ENCODE measurements at regions not wholly inside any gene's neighbourhood (a gene's known extent, or its start where the extent isn't known, plus 50 kb on each side); places are given as distances from the start of the nearest gene placed in this dataset.
"Not testable (repeated sequence)": the region's sequence is repeated elsewhere in the genome, so short reads cannot be mapped to it uniquely, and the experiment has no call there.

DNA sequence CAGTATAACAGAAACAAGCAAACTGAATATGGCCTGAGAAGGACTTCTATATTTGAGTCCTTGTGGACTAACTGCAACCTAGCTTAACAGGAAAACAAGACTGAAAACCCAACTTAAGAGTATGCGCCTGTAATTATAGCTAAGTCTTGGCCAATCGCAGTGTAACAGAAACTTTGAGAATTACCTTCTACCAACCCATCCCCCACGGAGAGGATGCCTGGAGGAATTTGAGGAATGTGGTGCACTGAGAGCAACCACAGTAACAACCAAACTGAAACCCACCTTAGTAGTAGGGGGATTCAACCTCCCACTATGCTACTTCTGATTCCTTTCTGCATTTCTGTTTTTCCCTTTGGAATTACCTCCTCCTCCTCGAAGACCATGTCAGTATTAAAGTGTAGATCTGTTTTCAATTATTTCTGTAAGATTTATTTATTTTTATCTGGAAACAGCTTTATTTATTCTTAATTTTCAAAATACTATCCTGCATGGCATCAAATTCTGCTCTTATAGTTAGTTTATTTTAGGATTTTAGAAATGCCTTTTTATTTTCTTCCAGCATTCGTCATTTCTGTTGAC lies 393.6 kb downstream of the KCNA4 start:
- TF ChIP-seq, protein P1, sequence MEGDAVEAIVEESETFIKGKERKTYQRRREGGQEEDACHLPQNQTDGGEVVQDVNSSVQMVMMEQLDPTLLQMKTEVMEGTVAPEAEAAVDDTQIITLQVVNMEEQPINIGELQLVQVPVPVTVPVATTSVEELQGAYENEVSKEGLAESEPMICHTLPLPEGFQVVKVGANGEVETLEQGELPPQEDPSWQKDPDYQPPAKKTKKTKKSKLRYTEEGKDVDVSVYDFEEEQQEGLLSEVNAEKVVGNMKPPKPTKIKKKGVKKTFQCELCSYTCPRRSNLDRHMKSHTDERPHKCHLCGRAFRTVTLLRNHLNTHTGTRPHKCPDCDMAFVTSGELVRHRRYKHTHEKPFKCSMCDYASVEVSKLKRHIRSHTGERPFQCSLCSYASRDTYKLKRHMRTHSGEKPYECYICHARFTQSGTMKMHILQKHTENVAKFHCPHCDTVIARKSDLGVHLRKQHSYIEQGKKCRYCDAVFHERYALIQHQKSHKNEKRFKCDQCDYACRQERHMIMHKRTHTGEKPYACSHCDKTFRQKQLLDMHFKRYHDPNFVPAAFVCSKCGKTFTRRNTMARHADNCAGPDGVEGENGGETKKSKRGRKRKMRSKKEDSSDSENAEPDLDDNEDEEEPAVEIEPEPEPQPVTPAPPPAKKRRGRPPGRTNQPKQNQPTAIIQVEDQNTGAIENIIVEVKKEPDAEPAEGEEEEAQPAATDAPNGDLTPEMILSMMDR (conservative IDR thresholded peaks at IDR 0.05; ENCODE audit: low read depth, low read length) = no peak
- H3K4me3 ChIP-seq (ENCODE audit: low read length) = no peak overlapping the region
- DNase-seq (ENCODE audit: low read depth) = no peak

DNA sequence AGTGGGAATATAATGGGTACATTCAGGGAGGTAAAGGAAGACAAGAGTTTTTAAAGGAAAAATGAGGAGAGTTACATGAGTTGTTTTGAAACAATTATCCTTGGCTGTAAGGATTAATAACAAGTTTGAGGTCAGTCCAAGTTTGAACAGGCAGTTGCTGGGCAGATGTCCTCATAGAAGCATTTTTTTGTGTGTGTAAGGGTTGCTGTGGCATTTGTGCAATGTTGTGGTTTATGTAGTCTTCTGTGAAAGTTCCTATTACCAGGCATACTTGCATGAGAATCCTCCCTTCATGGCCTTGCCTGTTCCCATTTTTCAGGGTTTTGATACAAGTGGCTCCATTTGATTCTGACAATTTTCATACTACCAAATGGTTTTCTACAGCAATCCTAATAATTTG lies 400.2 kb downstream of the KCNA4 start:
- DNase-seq (ENCODE audit: low read depth) = peak; percentile 43
- TF ChIP-seq, protein P1 (conservative IDR thresholded peaks at IDR 0.05; ENCODE audit: low read depth, low read length) = no peak

DNA sequence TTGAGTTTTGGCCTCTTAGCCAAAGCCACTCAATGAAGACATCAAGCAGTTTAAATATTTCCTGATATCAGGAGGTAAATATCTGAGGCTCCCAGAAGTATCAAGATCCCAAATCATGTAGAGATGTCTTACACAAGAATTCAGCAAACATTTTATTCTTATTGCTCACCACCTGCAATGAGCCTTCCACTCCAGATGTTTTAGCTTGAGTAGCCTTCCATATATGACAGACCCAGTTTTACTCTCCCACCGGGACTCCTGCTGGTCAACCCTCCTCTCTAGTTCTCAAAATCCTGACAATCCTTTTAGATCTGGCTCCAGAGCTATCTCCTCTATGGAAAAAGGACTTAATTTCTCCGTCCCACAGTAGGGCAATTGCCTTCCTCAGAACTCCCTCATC lies 404.4 kb downstream of the KCNA4 start:
- H3K4me3 ChIP-seq (ENCODE audit: low read length) = no peak overlapping the region
- DNase-seq (ENCODE audit: low read depth) = no peak
- TF ChIP-seq, protein P1 (conservative IDR thresholded peaks at IDR 0.05; ENCODE audit: low read depth, low read length) = no peak

More for the DNA sequence above, 400.2 kb downstream of the KCNA4 start:
- no peak overlapping the region for H3K4me3 ChIP-seq (ENCODE audit: low read length)

DNA sequence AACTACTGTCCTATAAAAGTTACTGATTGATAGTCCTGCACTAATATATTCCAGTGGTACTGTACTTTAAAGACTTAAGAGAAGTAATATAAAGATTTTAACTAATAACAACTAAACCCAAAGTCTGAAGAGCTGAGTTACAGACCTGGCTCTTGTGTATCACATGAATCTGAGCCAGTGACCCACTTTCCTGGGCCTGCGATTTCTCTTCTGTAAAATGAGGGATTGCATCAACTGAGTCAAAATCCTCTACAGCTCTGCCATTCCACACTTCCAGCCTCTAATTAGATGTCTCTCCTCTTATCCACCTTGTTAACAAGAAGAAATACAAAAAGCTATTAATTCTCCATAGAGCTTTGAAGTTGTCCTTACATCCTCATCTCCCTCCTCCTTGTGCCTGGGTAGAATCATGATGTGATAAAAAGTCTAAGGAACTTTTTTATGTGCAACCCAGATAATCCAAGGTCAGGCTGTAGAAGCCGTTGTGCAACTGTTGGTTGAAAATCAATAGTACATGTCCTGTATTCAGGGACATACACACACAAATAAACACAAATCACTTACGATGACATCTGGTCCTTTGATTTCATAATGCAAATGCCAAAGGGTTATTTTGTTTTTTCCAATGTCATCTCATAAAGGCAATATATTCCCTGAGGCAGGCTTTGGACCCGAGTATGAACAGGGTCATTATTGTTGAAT lies 410.3 kb downstream of the KCNA4 start:
- no peak for DNase-seq (ENCODE audit: low read depth)
- H3K4me3 ChIP-seq (ENCODE audit: low read length) = no peak overlapping the region
- TF ChIP-seq, protein P1 (conservative IDR thresholded peaks at IDR 0.05; ENCODE audit: low read depth, low read length) = no peak

DNA sequence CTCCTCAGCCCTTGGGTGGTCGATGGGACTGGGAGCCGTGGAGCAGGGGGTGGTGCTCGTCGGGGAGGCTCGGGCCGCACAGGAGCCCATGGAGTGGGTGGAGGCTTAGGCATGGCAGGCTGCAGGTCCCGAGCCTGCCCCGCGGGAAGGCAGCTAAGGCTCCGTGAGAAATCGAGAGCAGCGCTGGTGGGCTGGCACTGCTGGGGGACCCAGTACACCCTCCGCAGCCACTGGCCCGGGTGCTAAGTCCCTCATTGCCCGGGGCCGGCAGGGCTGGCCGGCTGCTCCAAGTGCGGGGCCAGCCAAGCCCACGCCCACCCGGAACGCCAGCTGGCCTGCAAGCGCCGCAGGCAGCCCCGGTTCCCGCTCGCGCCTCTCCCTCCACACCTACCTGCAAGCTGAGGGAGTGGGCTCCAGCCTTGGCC lies 416.7 kb downstream of the KCNA4 start:
- DNase-seq (ENCODE audit: low read depth); H3K4me3 ChIP-seq (ENCODE audit: low read length): not testable (repeated sequence)

DNA sequence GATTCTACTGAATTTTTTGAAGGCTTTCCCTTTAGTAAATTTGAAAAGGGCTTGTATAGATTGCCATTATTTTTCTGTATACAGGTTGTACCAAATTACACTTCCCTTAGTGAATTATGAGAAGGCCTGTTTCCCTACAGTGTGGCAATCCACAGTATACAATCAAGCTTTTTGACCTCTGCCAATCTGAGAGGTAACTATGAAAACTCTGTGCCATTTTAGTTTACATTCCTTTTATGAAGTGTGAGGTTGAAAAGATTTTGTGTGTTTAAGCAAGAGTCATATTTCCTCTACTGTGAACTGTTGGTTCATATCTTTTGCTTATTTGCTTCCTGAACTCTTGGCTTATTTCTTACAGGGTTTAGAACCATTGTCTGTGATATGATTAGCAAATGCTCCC lies 432.5 kb downstream of the KCNA4 start:
- H3K4me3 ChIP-seq (ENCODE audit: low read length) = no peak overlapping the region
- no peak for DNase-seq (ENCODE audit: low read depth)
- TF ChIP-seq, protein P1 (conservative IDR thresholded peaks at IDR 0.05; ENCODE audit: low read depth, low read length) = no peak

DNA sequence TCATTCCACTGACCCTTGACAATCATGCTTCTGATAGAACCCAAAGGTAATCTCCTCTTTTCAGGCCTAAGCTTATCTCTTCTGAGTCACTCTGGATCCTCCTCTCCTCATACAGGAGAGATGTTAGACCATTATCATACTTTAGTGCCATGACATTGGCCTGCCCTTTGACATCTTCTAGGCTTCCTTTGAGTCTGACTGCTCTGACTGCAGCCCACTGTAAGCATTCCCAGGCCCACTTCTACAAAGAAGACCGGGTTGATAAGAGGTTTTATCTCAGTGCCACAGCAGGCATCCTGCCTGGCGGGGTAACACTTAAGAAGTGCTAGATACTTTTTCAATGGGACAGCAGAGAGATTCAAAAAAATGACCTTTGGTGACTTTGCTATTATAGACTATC lies 438.0 kb downstream of the KCNA4 start:
- DNase-seq (ENCODE audit: low read depth) = no peak
- TF ChIP-seq, protein P1 (conservative IDR thresholded peaks at IDR 0.05; ENCODE audit: low read depth, low read length) = no peak
- H3K4me3 ChIP-seq (ENCODE audit: low read length) = no peak overlapping the region
